ENCODE measurements at regions not wholly inside any gene's neighbourhood (a gene's known extent, or its start where the extent isn't known, plus 50 kb on each side); places are given as distances from the start of the nearest gene placed in this dataset.

DNA sequence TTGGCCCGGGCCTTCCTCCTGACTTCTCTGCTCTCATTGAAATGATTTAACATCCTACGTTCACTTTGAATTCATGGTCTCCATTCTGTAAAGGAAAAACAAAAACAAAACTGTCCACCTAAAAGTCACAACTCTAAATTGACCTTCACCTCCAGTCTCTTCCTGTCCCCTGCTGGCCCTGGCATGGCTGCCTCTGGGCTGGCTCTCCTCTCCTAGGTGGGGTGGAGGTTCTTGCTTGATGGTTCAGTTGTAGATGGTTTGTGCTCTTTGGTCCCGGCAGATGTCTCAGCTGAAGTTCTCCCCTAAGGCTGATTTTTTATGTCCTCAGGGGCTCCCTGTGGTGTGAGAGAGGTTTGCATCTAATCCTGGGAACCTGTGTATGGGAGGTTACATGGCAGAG, 121.1 kb downstream of the ACKR3 start:
- DNase-seq (ENCODE audit: low read depth): no peak

GRCh38 chr2:236691799-236692167, 122.2 kb downstream of the ACKR3 start:
- DNase-seq (ENCODE audit: low read depth): no peak

GRCh38 chr2:236692937-236693336, 123.3 kb downstream of the ACKR3 start:
- no peak for DNase-seq (ENCODE audit: low read depth)

GRCh38 chr2:236693531-236693930, 123.9 kb downstream of the ACKR3 start:
- DNase-seq (ENCODE audit: low read depth): no peak

- no peak for DNase-seq (ENCODE audit: low read depth)
Measured at GRCh38 chr2:236694146-236694888, 124.7 kb downstream of the ACKR3 start.

DNA sequence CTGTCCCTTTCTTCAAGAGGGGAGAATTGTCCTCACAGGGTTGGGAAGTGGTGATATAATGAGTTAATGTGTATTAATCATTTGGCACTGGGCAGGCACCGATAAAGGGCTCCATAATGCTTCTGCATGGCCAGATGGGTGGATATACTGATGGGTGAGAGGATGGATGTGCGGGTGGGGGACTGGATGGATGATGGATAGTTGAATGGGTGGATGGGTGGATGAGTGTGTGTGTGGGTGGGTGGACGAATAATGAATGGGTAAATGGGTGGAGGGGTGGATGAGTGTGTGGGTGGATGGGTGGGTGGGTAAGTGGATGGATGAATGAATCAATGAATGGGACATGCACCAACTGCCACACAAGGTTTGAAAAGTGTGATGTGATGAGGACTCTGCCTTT, 127.2 kb downstream of the ACKR3 start:
- DNase-seq (ENCODE audit: low read depth): no peak

DNA sequence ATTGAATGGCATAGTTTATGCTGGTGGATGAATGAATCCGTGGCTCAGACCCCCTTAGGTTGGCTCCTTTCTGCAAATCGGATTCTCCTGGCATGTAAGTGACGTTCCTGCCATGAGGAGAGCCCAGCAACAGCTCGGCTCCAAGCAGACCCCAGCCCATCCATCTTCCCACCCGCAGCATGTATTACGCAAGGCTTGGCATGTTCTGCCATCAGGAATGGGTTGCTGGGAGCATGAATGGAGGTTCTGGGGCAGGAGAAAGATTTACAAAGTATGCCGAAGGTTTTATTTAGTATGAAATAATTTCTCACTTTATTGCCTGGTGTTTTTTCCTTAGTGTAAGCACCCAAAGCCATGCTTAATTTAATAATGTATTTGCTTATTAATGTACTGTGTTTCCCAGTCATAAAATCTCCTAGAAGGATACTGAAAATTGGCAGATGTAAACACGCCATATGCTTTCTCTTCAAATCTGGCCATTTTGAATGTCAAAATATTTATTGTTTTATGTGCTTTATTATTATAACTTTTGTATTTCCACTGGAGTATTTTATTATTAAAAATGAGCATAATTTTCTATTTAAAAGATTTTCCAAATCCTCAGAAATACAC, 128.5 kb downstream of the ACKR3 start:
- no peak for DNase-seq (ENCODE audit: low read depth)

- no peak for DNase-seq (ENCODE audit: low read depth)
Measured at GRCh38 chr2:236700703-236701102, 131.1 kb downstream of the ACKR3 start.

DNA sequence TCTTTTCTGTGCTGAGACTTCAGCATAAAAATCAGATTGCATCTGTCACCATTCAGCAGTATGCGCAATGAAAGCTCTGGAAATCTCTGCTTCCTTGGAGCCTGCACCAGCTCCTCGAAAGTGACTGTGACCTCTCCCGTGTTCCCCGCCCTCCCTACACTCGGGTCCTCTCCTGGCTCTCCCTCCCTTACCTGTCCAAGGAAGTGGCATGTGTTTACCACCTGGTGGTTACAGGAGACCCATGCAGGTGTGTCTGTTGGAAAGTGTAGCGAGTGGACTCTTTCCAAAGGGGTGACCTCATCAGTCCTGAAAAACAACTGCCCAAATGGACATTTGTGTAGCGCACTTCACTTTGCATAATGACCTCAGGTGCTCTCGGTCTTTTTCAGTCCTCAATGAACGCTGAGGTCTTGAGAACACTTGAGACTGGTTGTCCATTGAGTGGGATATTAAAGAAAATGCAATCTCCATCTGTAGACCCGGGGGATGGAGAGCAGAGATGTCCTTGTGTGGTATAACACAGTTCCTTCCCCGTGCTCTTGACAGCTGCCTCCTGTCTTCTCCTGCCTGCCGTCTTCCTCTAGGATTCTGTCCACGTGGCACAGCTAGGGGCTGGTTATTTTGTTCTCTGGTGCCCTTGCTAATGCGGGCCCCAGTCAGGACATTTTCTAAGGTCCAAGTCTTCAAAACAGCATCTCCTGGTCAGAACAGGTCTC, 133.2 kb downstream of the ACKR3 start:
- no peak for DNase-seq (ENCODE audit: low read depth)

DNA sequence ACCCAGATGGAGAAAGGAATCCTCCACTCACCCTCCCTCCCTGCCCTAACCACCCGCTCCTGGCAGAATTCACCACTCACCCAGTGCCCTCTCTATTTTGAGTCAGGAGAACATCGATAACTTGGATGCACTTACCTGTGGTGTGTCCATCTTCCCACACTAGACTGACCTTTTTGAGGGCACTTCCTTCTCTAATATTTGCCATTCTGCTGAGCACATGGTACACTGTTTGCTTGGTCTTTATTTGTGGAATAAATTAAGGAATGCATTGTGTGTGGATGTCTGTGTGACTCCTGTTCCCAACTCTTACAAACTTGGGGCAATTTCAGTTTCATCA, 133.7 kb downstream of the ACKR3 start:
- DNase-seq (ENCODE audit: low read depth): no peak

DNA sequence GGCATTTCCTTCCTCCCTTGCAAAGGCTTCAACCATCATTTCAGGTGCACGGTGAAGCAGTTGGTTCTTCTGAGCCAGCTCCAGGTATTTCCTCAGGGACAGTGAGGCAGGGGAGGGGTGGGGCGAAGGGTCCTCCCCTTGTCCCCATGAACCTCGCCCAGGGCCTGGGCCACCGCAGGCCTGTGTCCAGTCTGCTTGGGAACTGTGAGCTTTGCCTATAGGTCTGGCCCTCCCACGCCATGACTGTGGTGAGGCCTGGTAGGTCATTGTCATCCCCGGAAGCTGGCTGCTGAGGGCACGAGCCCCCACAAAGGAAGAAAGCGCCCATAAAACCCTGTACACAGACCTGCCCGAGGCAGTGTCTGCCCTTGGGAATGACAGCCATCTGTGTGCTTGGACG, 134.3 kb downstream of the ACKR3 start:
- no peak for DNase-seq (ENCODE audit: low read depth)

GRCh38 chr2:236704887-236705286, 135.3 kb downstream of the ACKR3 start:
- DNase-seq (ENCODE audit: low read depth): no peak

- DNase-seq (ENCODE audit: low read depth): no peak
Measured at GRCh38 chr2:236705295-236706105, 135.9 kb downstream of the ACKR3 start.

- no peak for DNase-seq (ENCODE audit: low read depth)
Measured at GRCh38 chr2:236706288-236706687, 136.7 kb downstream of the ACKR3 start.

DNA sequence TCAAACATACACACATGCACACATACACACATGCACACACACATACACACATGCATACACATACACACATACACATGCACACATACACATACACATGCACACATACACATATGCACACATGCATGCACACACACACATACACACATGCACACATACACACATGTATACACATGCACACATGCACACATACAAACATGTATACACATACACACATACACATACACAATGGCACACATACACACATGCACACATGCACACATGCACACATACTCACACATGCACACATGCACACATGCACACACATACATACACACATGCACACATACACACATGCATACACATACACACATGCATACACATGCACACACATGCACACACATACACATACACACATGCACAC, 137.2 kb downstream of the ACKR3 start:
- no peak for DNase-seq (ENCODE audit: low read depth)

GRCh38 chr2:236711440-236711839, 141.8 kb downstream of the ACKR3 start:
- no peak for DNase-seq (ENCODE audit: low read depth)

GRCh38 chr2:236712304-236712703, 142.7 kb downstream of the ACKR3 start:
- no peak for DNase-seq (ENCODE audit: low read depth)

GRCh38 chr2:236712961-236713673, 143.5 kb downstream of the ACKR3 start:
- DNase-seq (ENCODE audit: low read depth): no peak

DNA sequence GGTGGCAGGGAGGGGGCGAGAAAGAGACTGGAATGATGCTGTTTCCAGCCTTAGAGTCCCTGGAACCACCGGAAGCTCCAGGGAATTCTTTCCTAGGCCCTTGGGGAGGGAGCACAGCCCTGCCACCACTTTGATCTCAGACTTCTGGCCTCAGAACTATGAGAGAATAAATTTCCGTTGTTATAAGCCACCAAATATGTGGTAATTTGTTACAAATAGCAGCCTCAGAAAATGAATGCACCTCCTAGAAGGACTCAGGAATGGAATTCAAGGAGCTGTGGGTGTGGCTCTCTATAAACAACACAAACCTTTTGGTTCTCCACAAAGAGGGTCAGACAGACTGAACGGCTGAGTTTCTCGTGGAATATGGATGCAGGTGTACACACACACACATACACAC, 144.5 kb downstream of the ACKR3 start:
- DNase-seq (ENCODE audit: low read depth): no peak

DNA sequence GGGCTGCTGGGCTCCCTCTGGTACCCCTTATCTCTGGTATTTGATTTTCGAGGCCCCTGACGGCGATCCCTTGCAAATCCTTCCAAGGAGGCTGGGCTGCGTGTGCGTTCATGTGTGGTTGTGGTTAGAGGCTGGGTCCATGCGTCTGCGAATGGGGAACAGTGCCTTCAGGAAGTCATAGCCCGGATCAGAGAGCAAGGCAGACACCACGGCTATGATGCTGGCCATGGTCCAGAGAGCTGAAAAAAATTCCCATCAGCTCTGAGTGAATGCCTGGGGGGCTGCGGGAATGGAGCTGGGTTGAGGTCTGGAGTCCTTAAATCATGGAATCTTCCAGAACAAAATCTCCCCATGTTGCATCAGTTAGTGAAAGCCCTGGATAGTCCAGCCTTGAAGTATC, 145.5 kb downstream of the ACKR3 start:
- no peak for DNase-seq (ENCODE audit: low read depth)

- no peak for DNase-seq (ENCODE audit: low read depth)
Measured at GRCh38 chr2:236715491-236715961, 145.9 kb downstream of the ACKR3 start.

- DNase-seq (ENCODE audit: low read depth): no peak
Measured at GRCh38 chr2:236717120-236717519, 147.5 kb downstream of the ACKR3 start.

Data from T follicular helper cell (primary cell).